ENCODE measurements at regions not wholly inside any gene's neighbourhood (a gene's known extent, or its start where the extent isn't known, plus 50 kb on each side); places are given as distances from the start of the nearest gene placed in this dataset.

DNA sequence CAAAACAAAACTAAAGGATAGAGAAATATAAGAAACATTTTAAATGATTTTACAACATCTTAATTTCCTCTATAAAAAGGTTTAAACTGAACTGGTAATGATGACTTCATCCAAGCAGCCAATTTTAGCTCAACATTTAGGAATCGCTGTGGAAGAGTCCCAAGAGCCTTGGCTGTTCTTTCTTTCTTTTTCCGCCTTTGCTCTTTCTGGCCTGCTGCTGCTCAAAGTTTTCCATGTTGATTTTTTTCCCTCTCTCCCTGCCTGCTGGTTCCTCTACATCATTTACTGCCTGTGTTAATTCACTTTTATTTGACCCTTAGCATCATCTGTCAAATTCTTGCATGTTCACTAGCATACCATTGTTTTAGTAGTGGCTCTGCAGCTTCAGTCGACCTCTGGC, 146.9 kb downstream of the EVX1 start:
- peaks cover 5% of the 10 kb centered on the region for H3K27me3 ChIP-seq (ENCODE audit: control insufficient read depth, insufficient read depth, low read length)
- no peak overlapping the region for H3K4me3 ChIP-seq (ENCODE audit: low read depth, low read length)
- TF ChIP-seq, protein P1, sequence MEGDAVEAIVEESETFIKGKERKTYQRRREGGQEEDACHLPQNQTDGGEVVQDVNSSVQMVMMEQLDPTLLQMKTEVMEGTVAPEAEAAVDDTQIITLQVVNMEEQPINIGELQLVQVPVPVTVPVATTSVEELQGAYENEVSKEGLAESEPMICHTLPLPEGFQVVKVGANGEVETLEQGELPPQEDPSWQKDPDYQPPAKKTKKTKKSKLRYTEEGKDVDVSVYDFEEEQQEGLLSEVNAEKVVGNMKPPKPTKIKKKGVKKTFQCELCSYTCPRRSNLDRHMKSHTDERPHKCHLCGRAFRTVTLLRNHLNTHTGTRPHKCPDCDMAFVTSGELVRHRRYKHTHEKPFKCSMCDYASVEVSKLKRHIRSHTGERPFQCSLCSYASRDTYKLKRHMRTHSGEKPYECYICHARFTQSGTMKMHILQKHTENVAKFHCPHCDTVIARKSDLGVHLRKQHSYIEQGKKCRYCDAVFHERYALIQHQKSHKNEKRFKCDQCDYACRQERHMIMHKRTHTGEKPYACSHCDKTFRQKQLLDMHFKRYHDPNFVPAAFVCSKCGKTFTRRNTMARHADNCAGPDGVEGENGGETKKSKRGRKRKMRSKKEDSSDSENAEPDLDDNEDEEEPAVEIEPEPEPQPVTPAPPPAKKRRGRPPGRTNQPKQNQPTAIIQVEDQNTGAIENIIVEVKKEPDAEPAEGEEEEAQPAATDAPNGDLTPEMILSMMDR (IDR thresholded peaks at IDR 0.05; ENCODE audit: insufficient read depth, low read length, poor library complexity, severe bottlenecking) = no peak
- no peak for DNase-seq (ENCODE audit: low read depth)
- no peaks in the 10 kb centered on the region for H3K36me3 ChIP-seq (ENCODE audit: control insufficient read depth, insufficient read depth, low read length)

DNA sequence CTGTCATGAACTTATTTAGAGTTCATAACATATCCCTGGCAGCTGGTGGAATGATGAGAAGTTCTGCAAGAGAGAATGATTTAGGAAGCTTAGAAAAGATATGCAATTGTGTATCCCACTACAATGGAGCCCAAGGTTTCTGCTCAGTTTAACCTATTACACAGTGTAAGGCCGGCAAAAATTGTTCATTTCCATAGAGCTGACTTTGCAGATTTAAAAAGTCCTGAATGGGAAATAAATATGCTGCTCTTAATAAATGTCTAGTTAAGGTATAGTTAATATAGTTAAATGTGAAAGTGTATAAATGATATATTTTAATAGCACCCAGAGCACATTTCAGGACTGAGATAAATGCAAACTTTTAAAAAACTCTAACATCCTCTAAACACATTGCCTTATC, 149.9 kb downstream of the EVX1 start:
- Histone ChIP-seq H3K4me3 (ENCODE audit: low read depth, low read length) (no peak overlapping the region), H3K36me3 (ENCODE audit: control insufficient read depth, insufficient read depth, low read length) (no peaks in the 10 kb centered on the region), H3K27me3 (ENCODE audit: control insufficient read depth, insufficient read depth, low read length) (peaks cover 9% of the 10 kb centered on the region)
- DNase-seq (ENCODE audit: low read depth) = no peak
- TF ChIP-seq, protein P1 (IDR thresholded peaks at IDR 0.05; ENCODE audit: insufficient read depth, low read length, poor library complexity, severe bottlenecking) = no peak

DNA sequence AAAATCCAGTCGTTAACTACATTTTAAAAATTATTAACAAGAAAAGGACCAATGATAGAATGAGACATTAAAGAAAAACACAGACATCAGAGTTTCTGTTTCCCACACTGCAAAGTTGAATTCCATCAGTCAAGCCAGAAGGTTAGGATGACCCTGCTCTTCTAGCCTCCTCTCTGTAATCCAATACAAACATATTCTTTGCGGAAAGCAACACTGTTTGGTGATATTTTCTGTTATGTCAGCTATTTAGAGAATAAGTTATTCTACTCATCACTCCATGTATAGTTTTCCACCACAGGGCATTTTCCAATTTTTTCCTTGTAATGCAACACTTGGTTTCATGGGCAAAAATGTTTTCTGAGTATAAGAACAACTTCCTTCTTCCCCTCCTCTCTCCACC, 152.3 kb downstream of the EVX1 start:
- Histone ChIP-seq H3K36me3 (ENCODE audit: control insufficient read depth, insufficient read depth, low read length) (no peaks in the 10 kb centered on the region), H3K27me3 (ENCODE audit: control insufficient read depth, insufficient read depth, low read length) (peaks cover 9% of the 10 kb centered on the region), H3K4me3 (ENCODE audit: low read depth, low read length) (no peak overlapping the region)
- no peak for DNase-seq (ENCODE audit: low read depth)
- TF ChIP-seq, protein P1 (IDR thresholded peaks at IDR 0.05; ENCODE audit: insufficient read depth, low read length, poor library complexity, severe bottlenecking) = no peak

DNA sequence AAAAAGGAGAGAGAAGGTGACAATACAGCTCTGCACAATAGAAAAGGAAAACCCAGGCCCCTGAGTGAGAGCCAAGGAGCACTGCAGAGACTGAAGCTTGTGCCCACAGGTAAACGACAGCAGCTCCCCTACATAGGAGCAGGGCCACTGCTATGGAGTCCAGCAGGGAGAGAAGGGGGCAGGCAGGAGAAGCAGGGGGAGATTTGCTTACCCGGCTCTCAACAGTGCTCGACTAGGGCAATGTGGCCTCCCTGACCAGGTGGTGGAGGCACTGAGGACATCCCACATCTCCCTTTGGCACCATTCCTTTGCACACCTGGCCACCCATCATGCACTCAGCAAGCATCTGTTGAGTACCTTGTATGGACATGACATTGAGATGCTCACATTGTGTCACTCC, 153.0 kb downstream of the EVX1 start:
- H3K27me3 ChIP-seq (ENCODE audit: control insufficient read depth, insufficient read depth, low read length) = peaks cover 9% of the 10 kb centered on the region
- DNase-seq (ENCODE audit: low read depth) = no peak
- H3K36me3 ChIP-seq (ENCODE audit: control insufficient read depth, insufficient read depth, low read length) = no peaks in the 10 kb centered on the region
- TF ChIP-seq, protein P1 (IDR thresholded peaks at IDR 0.05; ENCODE audit: insufficient read depth, low read length, poor library complexity, severe bottlenecking) = no peak
- H3K4me3 ChIP-seq (ENCODE audit: low read depth, low read length) = no peak overlapping the region

DNA sequence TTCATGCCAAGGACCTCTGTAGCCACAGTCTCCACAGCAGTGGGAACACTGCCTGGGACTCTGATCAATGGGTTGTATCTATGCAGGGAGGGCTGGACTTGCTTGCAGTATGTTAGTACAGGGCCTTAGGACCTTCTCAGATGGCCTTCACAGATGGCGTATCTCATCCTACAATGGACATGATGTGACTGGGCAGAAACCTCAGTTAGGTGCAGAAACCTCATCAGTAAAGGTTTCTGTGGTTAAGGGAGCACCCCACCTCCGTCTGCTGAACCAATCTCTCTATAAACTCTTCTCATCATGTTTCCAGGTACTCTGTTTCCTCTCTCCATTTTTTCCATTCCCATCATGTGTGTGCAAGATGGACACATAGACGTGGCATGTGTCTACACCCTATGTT, 154.9 kb downstream of the EVX1 start:
- Histone ChIP-seq H3K36me3 (ENCODE audit: control insufficient read depth, insufficient read depth, low read length) (no peaks in the 10 kb centered on the region), H3K27me3 (ENCODE audit: control insufficient read depth, insufficient read depth, low read length) (peaks cover 6% of the 10 kb centered on the region), H3K4me3 (ENCODE audit: low read depth, low read length) (no peak overlapping the region)
- TF ChIP-seq, protein P1 (IDR thresholded peaks at IDR 0.05; ENCODE audit: insufficient read depth, low read length, poor library complexity, severe bottlenecking) = no peak
- DNase-seq (ENCODE audit: low read depth) = no peak

DNA sequence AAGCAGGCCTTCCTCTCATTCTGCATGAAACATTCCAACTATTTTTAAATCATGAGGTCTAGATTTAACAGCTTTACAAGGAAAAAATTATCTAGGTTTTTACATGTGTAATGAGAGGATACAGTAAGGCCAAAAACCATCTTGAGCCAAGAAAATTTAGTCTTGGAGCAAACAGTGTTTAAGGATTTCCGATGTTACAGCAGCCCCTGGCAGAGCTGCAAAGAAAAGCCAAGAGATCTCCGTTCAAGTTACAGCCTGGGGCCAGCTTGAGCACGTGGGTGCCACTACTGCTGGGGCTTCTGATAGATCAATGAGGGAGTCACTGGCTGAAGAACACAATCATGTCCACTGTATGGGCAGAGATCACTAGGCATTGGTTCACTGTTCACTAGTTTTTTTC, 156.2 kb downstream of the EVX1 start:
- TF ChIP-seq, protein P1 (IDR thresholded peaks at IDR 0.05; ENCODE audit: insufficient read depth, low read length, poor library complexity, severe bottlenecking) = no peak
- H3K36me3 ChIP-seq (ENCODE audit: control insufficient read depth, insufficient read depth, low read length) = no peaks in the 10 kb centered on the region
- H3K27me3 ChIP-seq (ENCODE audit: control insufficient read depth, insufficient read depth, low read length) = peaks cover 4% of the 10 kb centered on the region
- no peak overlapping the region for H3K4me3 ChIP-seq (ENCODE audit: low read depth, low read length)
- no peak for DNase-seq (ENCODE audit: low read depth)
